NT2/D1 (cell line): ENCODE measurements at regions not wholly inside any gene's neighbourhood (a gene's known extent, or its start where the extent isn't known, plus 50 kb on each side); places are given as distances from the start of the nearest gene placed in this dataset.

ENCODE experiments used
- SUZ12 ChIP-seq: IDR thresholded peaks from 2 replicates; pipeline ENCODE4 v1.6.1; 2011; ENCODE audit not compliant: insufficient read length, insufficient read depth; ENCODE audit errors: extremely low read depth
- YY1 ChIP-seq: IDR thresholded peaks from 2 replicates; pipeline ENCODE4 v1.6.1; 2011; ENCODE audit not compliant: insufficient read length, insufficient read depth
- ZNF274 ChIP-seq: IDR thresholded peaks from 2 replicates; pipeline ENCODE4 v1.6.1; 2011; ENCODE audit warnings: mild to moderate bottlenecking, low read depth, low read length

- TF ChIP-seq ZNF274 (no peak), YY1 (no peak), SUZ12 (no peak)
Measured at GRCh38 chr9:93829271-93830011, 125.7 kb downstream of the BARX1 start.
